ENCODE measurements at regions not wholly inside any gene's neighbourhood (a gene's known extent, or its start where the extent isn't known, plus 50 kb on each side); places are given as distances from the start of the nearest gene placed in this dataset.
"Not testable (repeated sequence)": the region's sequence is repeated elsewhere in the genome, so short reads cannot be mapped to it uniquely, and the experiment has no call there.

GRCh38 chr4:4057226-4057625 is 169.5 kb downstream of the OTOP1 start:
- POLR2A ChIA-PET; intact Hi-C loops (cut with micrococcal nuclease; ENCODE audit: unreplicated experiment); SMC1A ChIA-PET (ENCODE audit: uncharacterized antibody, unreplicated experiment); BruUV-seq (replicated peaks); ATAC-seq; DNase-seq (ENCODE audit: low read depth, low spot score); in situ Hi-C loops (cut with MboI); H3K4me2 ChIP-seq (ENCODE audit: control insufficient read depth, insufficient read depth); H3K27ac ChIP-seq (ENCODE audit: control insufficient read depth, insufficient read depth); FAIRE-seq; H4K20me1 ChIP-seq (ENCODE audit: control insufficient read depth, insufficient read depth); RAD21 ChIA-PET (ENCODE audit: unreplicated experiment); H3K36me3 ChIP-seq (ENCODE audit: control insufficient read depth in 2 of 2, insufficient read depth in 2 of 2, low read length in 1 of 2); H2AFZ ChIP-seq (ENCODE audit: control insufficient read depth, low read depth, low read length); H3K9me3 ChIP-seq (replicated peaks; ENCODE audit: control insufficient read depth, insufficient read depth, low read length); H3K9ac ChIP-seq (ENCODE audit: control insufficient read depth, insufficient read depth, low read length); H3K4me3 ChIP-seq; CTCF ChIA-PET; H3K79me2 ChIP-seq (ENCODE audit: control insufficient read depth, insufficient read depth, low read length); H3K27me3 ChIP-seq (replicated peaks in 1 of 2; ENCODE audit: control insufficient read depth in 2 of 2, insufficient read depth in 2 of 2, low read length in 1 of 2); H3K4me1 ChIP-seq (ENCODE audit: control insufficient read depth, insufficient read depth, low read length): not testable (repeated sequence)
- WGBS (ENCODE audit: insufficient coverage, insufficient replicate concordance, low lambda C conversion rate, missing lambda C conversion rate) = 59% methylated on average over 2 of the region's 3 CpGs

GRCh38 chr4:4084171-4084570 is 142.6 kb downstream of the OTOP1 start:
- H3K9ac ChIP-seq (ENCODE audit: control insufficient read depth, insufficient read depth, low read length); RAD21 ChIA-PET (ENCODE audit: unreplicated experiment); H4K20me1 ChIP-seq (ENCODE audit: control insufficient read depth, insufficient read depth); intact Hi-C loops (cut with micrococcal nuclease; ENCODE audit: unreplicated experiment); H3K4me3 ChIP-seq; DNase-seq (ENCODE audit: low read depth, low spot score); H2AFZ ChIP-seq (ENCODE audit: control insufficient read depth, low read depth, low read length); H3K9me3 ChIP-seq (replicated peaks; ENCODE audit: control insufficient read depth, insufficient read depth, low read length); H3K27ac ChIP-seq (ENCODE audit: control insufficient read depth, insufficient read depth); H3K4me1 ChIP-seq (ENCODE audit: control insufficient read depth, insufficient read depth, low read length); SMC1A ChIA-PET (ENCODE audit: uncharacterized antibody, unreplicated experiment); BruUV-seq (replicated peaks); H3K79me2 ChIP-seq (ENCODE audit: control insufficient read depth, insufficient read depth, low read length); H3K27me3 ChIP-seq (replicated peaks in 1 of 2; ENCODE audit: control insufficient read depth in 2 of 2, insufficient read depth in 2 of 2, low read length in 1 of 2); H3K4me2 ChIP-seq (ENCODE audit: control insufficient read depth, insufficient read depth); CTCF ChIA-PET; ATAC-seq; in situ Hi-C loops (cut with MboI); H3K36me3 ChIP-seq (ENCODE audit: control insufficient read depth in 2 of 2, insufficient read depth in 2 of 2, low read length in 1 of 2); FAIRE-seq; POLR2A ChIA-PET: not testable (repeated sequence)
- WGBS (ENCODE audit: insufficient coverage, insufficient replicate concordance, low lambda C conversion rate, missing lambda C conversion rate) = 8% methylated on average over 6 of the region's 6 CpGs

GRCh38 chr4:4089716-4090419 is 136.9 kb downstream of the OTOP1 start:
- H3K4me1 ChIP-seq (ENCODE audit: control insufficient read depth, insufficient read depth, low read length); SMC1A ChIA-PET (ENCODE audit: uncharacterized antibody, unreplicated experiment); DNase-seq (ENCODE audit: low read depth, low spot score); RAD21 ChIA-PET (ENCODE audit: unreplicated experiment); H3K9me3 ChIP-seq (replicated peaks; ENCODE audit: control insufficient read depth, insufficient read depth, low read length); H3K79me2 ChIP-seq (ENCODE audit: control insufficient read depth, insufficient read depth, low read length); H2AFZ ChIP-seq (ENCODE audit: control insufficient read depth, low read depth, low read length); ATAC-seq; BruUV-seq (replicated peaks); intact Hi-C loops (cut with micrococcal nuclease; ENCODE audit: unreplicated experiment); in situ Hi-C loops (cut with MboI); H3K4me2 ChIP-seq (ENCODE audit: control insufficient read depth, insufficient read depth); H3K36me3 ChIP-seq (ENCODE audit: control insufficient read depth in 2 of 2, insufficient read depth in 2 of 2, low read length in 1 of 2); POLR2A ChIA-PET; H3K4me3 ChIP-seq; H4K20me1 ChIP-seq (ENCODE audit: control insufficient read depth, insufficient read depth); FAIRE-seq; CTCF ChIA-PET; H3K27me3 ChIP-seq (replicated peaks in 1 of 2; ENCODE audit: control insufficient read depth in 2 of 2, insufficient read depth in 2 of 2, low read length in 1 of 2); H3K9ac ChIP-seq (ENCODE audit: control insufficient read depth, insufficient read depth, low read length); H3K27ac ChIP-seq (ENCODE audit: control insufficient read depth, insufficient read depth): not testable (repeated sequence)
- 7% methylated on average over 7 of the region's 7 CpGs for WGBS (ENCODE audit: insufficient coverage, insufficient replicate concordance, low lambda C conversion rate, missing lambda C conversion rate)

- in situ Hi-C loops (cut with MboI) = not testable (repeated sequence)
- 0% methylated on average over 3 of the region's 4 CpGs for WGBS (ENCODE audit: insufficient coverage, insufficient replicate concordance, low lambda C conversion rate, missing lambda C conversion rate)
These were observed 136.0 kb downstream of the OTOP1 start for GRCh38 chr4:4090720-4091119.

More at GRCh38 chr4:4090720-4091119, 136.0 kb downstream of the OTOP1 start:
- H3K4me2 ChIP-seq (ENCODE audit: control insufficient read depth, insufficient read depth); H3K36me3 ChIP-seq (ENCODE audit: control insufficient read depth in 2 of 2, insufficient read depth in 2 of 2, low read length in 1 of 2); H3K4me1 ChIP-seq (ENCODE audit: control insufficient read depth, insufficient read depth, low read length); H2AFZ ChIP-seq (ENCODE audit: control insufficient read depth, low read depth, low read length); H3K27ac ChIP-seq (ENCODE audit: control insufficient read depth, insufficient read depth); H3K9me3 ChIP-seq (replicated peaks; ENCODE audit: control insufficient read depth, insufficient read depth, low read length); H3K27me3 ChIP-seq (replicated peaks in 1 of 2; ENCODE audit: control insufficient read depth in 2 of 2, insufficient read depth in 2 of 2, low read length in 1 of 2); BruUV-seq (replicated peaks); SMC1A ChIA-PET (ENCODE audit: uncharacterized antibody, unreplicated experiment); RAD21 ChIA-PET (ENCODE audit: unreplicated experiment); H3K79me2 ChIP-seq (ENCODE audit: control insufficient read depth, insufficient read depth, low read length); ATAC-seq; H3K4me3 ChIP-seq; intact Hi-C loops (cut with micrococcal nuclease; ENCODE audit: unreplicated experiment); CTCF ChIA-PET; H4K20me1 ChIP-seq (ENCODE audit: control insufficient read depth, insufficient read depth); FAIRE-seq; DNase-seq (ENCODE audit: low read depth, low spot score); H3K9ac ChIP-seq (ENCODE audit: control insufficient read depth, insufficient read depth, low read length); POLR2A ChIA-PET: not testable (repeated sequence)

Data from GM12878 (cell line).